Fibroblast of mammary gland (primary cell): ENCODE measurements at regions not wholly inside any gene's neighbourhood (a gene's known extent, or its start where the extent isn't known, plus 50 kb on each side); places are given as distances from the start of the nearest gene placed in this dataset.
"Not testable (repeated sequence)": the region's sequence is repeated elsewhere in the genome, so short reads cannot be mapped to it uniquely, and the experiment has no call there.

Source experiments
- DNase-seq: peaks from one replicate; pipeline ENCODE4 v3.0.0-alpha.2; 2010; ENCODE audit warnings: low read depth
- H3K4me3 ChIP-seq: 2 replicates; pipeline ENCODE4 v1.5.1; 2011; ENCODE audit warnings: low read depth, mild to moderate bottlenecking, low read length, moderate library complexity; ENCODE audit not compliant: control insufficient read depth
- CTCF ChIP-seq: conservative IDR thresholded peaks from 2 replicates; pipeline ENCODE4 v1.5.1; 2011; ENCODE audit warnings: low read depth, low read length, inconsistent platforms; ENCODE audit not compliant: control insufficient read depth, insufficient read depth

- TF ChIP-seq CTCF, result no peak
- DNase-seq, result peak; percentile 65
- H3K4me3 ChIP-seq, result no peak overlapping the region
These were observed 207.6 kb upstream of the CDKN2B start for GRCh38 chr9:22216730-22217172.

- TF ChIP-seq CTCF, result no peak
- no peak for DNase-seq
- no peak overlapping the region for H3K4me3 ChIP-seq
These were observed 208.1 kb upstream of the CDKN2B start for GRCh38 chr9:22217254-22217653.

- not testable (repeated sequence) for H3K4me3 ChIP-seq, DNase-seq
These were observed 216.8 kb upstream of the CDKN2B start for GRCh38 chr9:22225856-22226255.

- TF ChIP-seq CTCF, result no peak
- H3K4me3 ChIP-seq, result no peak overlapping the region
- DNase-seq, result no peak
These were observed 218.6 kb upstream of the DMRTA1 start for GRCh38 chr9:22227986-22228385.

- peak; percentile 48 for TF ChIP-seq CTCF
- H3K4me3 ChIP-seq, result no peak overlapping the region
- DNase-seq, result peak; percentile 50
These were observed 218.1 kb upstream of the DMRTA1 start for GRCh38 chr9:22228542-22228941.

GRCh38 chr9:22229069-22229468 is 217.6 kb upstream of the DMRTA1 start:
- H3K4me3 ChIP-seq, result no peak overlapping the region
- TF ChIP-seq CTCF, result no peak
- DNase-seq, result no peak

GRCh38 chr9:22231309-22231708 is 215.3 kb upstream of the DMRTA1 start:
- H3K4me3 ChIP-seq, DNase-seq: not testable (repeated sequence)

- no peak for TF ChIP-seq CTCF
- DNase-seq, result no peak
These were observed 213.7 kb upstream of the DMRTA1 start for GRCh38 chr9:22232971-22233370.

More at GRCh38 chr9:22232971-22233370, 213.7 kb upstream of the DMRTA1 start:
- H3K4me3 ChIP-seq, result no peak overlapping the region
